ENCODE measurements at regions not wholly inside any gene's neighbourhood (a gene's known extent, or its start where the extent isn't known, plus 50 kb on each side); places are given as distances from the start of the nearest gene placed in this dataset.
"Not testable (repeated sequence)": the region's sequence is repeated elsewhere in the genome, so short reads cannot be mapped to it uniquely, and the experiment has no call there.

GRCh38 chr1:29795965-29796364 lies 559.6 kb downstream of the PTPRU start:
- not testable (repeated sequence) for TF ChIP-seq CTCF (IDR thresholded peaks at IDR 0.05 in 2 of 3, conservative IDR thresholded peaks at IDR 0.05 in 1 of 3; ENCODE audit: borderline replicate concordance in 1 of 3, insufficient read depth in 1 of 3, low read depth in 2 of 3, low read length in 2 of 3); JUND (IDR thresholded peaks at IDR 0.05); ATF3 (IDR thresholded peaks at IDR 0.05); POLR2AphosphoS5 (IDR thresholded peaks at IDR 0.05; ENCODE audit: low read depth, low read length)

Data from HCT116 (cell line).